ENCODE measurements at regions not wholly inside any gene's neighbourhood (a gene's known extent, or its start where the extent isn't known, plus 50 kb on each side); places are given as distances from the start of the nearest gene placed in this dataset.

GRCh38 chr5:34498572-34498971 lies 157.6 kb upstream of the RAI14 start:
- H3K9me1 ChIP-seq (ENCODE audit: control insufficient read depth, insufficient read depth, low read length): no peaks in the 10 kb centered on the region
- TF ChIP-seq BCLAF1 (IDR thresholded peaks at IDR 0.05; ENCODE audit: borderline replicate concordance in 1 of 2, control insufficient read depth in 1 of 2, low read depth in 2 of 2, low read length in 1 of 2) (no peak), NR2C2 (CRISPR knock-in tag; IDR thresholded peaks at IDR 0.05) (no peak), NR2C2 (tag; IDR thresholded peaks at IDR 0.05) (peak; percentile 24; the same call in 1 of the 2 replicates), PYGO2 (tag; IDR thresholded peaks at IDR 0.05) (no peak)
- ChIA-PET POLR2A (no interaction called here), CTCF (ENCODE audit: low intra/inter-chr PET ratio) (no interaction called here)
- H2AFZ ChIP-seq (ENCODE audit: low read depth, low read length): no peak overlapping the region; the same call in 1 of the 2 replicates
- intact Hi-C loops (cut with micrococcal nuclease) (no loop called here), in situ Hi-C loops (cut with MboI) (loop anchor here (25.0 kb wide), 1 partner anchor 689 kb away; no protein-coding TSS in a partner anchor)
- no peak overlapping the region for H3K4me2 ChIP-seq (ENCODE audit: insufficient read depth, low read length)
- no peaks in the 10 kb centered on the region for H4K20me1 ChIP-seq (replicated peaks; ENCODE audit: control insufficient read depth, insufficient read depth, low read length)
- H3K36me3 ChIP-seq (ENCODE audit: control insufficient read depth, insufficient read depth, low read length): no peaks in the 10 kb centered on the region
- peaks cover 19 to 47% of the 10 kb centered on the region in 2 experiments; a peak in 4 of 5 replicates for H3K27me3 ChIP-seq (ENCODE audit: control insufficient read depth in 2 of 2, insufficient read depth in 2 of 2, low read length in 2 of 2)
- DNase-seq (ENCODE audit: extremely low read depth in 1 of 4, low spot score in 3 of 4): no peak
- H3K27ac ChIP-seq (ENCODE audit: extremely low read depth, low read depth, low read length): no peak overlapping the region
- no peaks in the 10 kb centered on the region for H3K79me2 ChIP-seq (ENCODE audit: control insufficient read depth, insufficient read depth, low read length)
- no peaks in the 10 kb centered on the region; a peak in 2 of 5 replicates for H3K4me1 ChIP-seq (replicated peaks in 1 of 2; ENCODE audit: control insufficient read depth in 2 of 2, insufficient read depth in 2 of 2, low read length in 2 of 2)
- BruUV-seq (replicated peaks): no TSS peak
- H3K9ac ChIP-seq (ENCODE audit: insufficient read depth in 1 of 2, low read depth in 2 of 2, low read length in 2 of 2): no peak overlapping the region
- no peak for FAIRE-seq
- WGBS (ENCODE audit: insufficient coverage, low coverage, missing lambda C conversion rate): 21% methylated on average over 4 of the region's 4 CpGs
- H3K4me3 ChIP-seq: no peak overlapping the region
- H3K9me3 ChIP-seq (replicated peaks; ENCODE audit: control insufficient read depth, insufficient read depth, low read depth, low read length): no peaks in the 10 kb centered on the region
- ATAC-seq: no peak

Measured in K562 (cell line).